ENCODE measurements at regions not wholly inside any gene's neighbourhood (a gene's known extent, or its start where the extent isn't known, plus 50 kb on each side); places are given as distances from the start of the nearest gene placed in this dataset.
"Not testable (repeated sequence)": the region's sequence is repeated elsewhere in the genome, so short reads cannot be mapped to it uniquely, and the experiment has no call there.

GRCh38 chr7:119916501-119916900, 356.5 kb upstream of the KCND2 start:
- DNase-seq (ENCODE audit: low spot score), result no peak
- FAIRE-seq, result no peak

- no peak for FAIRE-seq
- no peak for DNase-seq (ENCODE audit: low spot score)
These were observed 354.8 kb upstream of the KCND2 start for GRCh38 chr7:119918185-119918584.

- DNase-seq (ENCODE audit: low spot score) (no peak), FAIRE-seq (no peak)
These were observed 353.0 kb upstream of the KCND2 start for GRCh38 chr7:119919986-119920385.

GRCh38 chr7:119925581-119926289, 347.2 kb upstream of the KCND2 start:
- no peak for DNase-seq (ENCODE audit: low spot score)
- no peak for FAIRE-seq

GRCh38 chr7:119929891-119930290, 343.1 kb upstream of the KCND2 start:
- DNase-seq (ENCODE audit: low spot score) (no peak), FAIRE-seq (no peak)

GRCh38 chr7:119931230-119931824, 341.6 kb upstream of the KCND2 start:
- DNase-seq (ENCODE audit: low spot score), result no peak
- FAIRE-seq, result no peak

- no peak for FAIRE-seq
- DNase-seq (ENCODE audit: low spot score), result peak; percentile 1
These were observed 337.5 kb upstream of the KCND2 start for GRCh38 chr7:119935418-119936025.

- DNase-seq (ENCODE audit: low spot score), result no peak
- FAIRE-seq, result no peak
These were observed 336.1 kb upstream of the KCND2 start for GRCh38 chr7:119936836-119937235.

GRCh38 chr7:119937745-119938144, 335.2 kb upstream of the KCND2 start:
- FAIRE-seq, result no peak
- DNase-seq (ENCODE audit: low spot score), result no peak

GRCh38 chr7:119943942-119944600, 328.9 kb upstream of the KCND2 start:
- DNase-seq (ENCODE audit: low spot score) (no peak), FAIRE-seq (no peak)

GRCh38 chr7:119944601-119944972, 328.4 kb upstream of the KCND2 start:
- no peak for DNase-seq (ENCODE audit: low spot score)
- FAIRE-seq, result no peak

GRCh38 chr7:119945822-119946221, 327.2 kb upstream of the KCND2 start:
- FAIRE-seq, result no peak

GRCh38 chr7:119949053-119949452, 323.9 kb upstream of the KCND2 start:
- FAIRE-seq (no peak), DNase-seq (ENCODE audit: low spot score) (no peak)

More at GRCh38 chr7:119945822-119946221, 327.2 kb upstream of the KCND2 start:
- DNase-seq (ENCODE audit: low spot score), result no peak

- FAIRE-seq; DNase-seq (ENCODE audit: low spot score): not testable (repeated sequence)
These were observed 322.5 kb upstream of the KCND2 start for GRCh38 chr7:119950390-119951041.

GRCh38 chr7:119951614-119952013, 321.4 kb upstream of the KCND2 start:
- not testable (repeated sequence) for DNase-seq (ENCODE audit: low spot score); FAIRE-seq

GRCh38 chr7:119957335-119957734, 315.6 kb upstream of the KCND2 start:
- FAIRE-seq, result no peak

GRCh38 chr7:119959811-119960210, 313.2 kb upstream of the KCND2 start:
- FAIRE-seq, result no peak
- DNase-seq (ENCODE audit: low spot score), result no peak

More at GRCh38 chr7:119957335-119957734, 315.6 kb upstream of the KCND2 start:
- DNase-seq (ENCODE audit: low spot score), result no peak

GRCh38 chr7:119963654-119964053, 309.3 kb upstream of the KCND2 start:
- DNase-seq (ENCODE audit: low spot score) (no peak), FAIRE-seq (no peak)

- no peak for DNase-seq (ENCODE audit: low spot score)
- FAIRE-seq, result no peak
These were observed 308.9 kb upstream of the KCND2 start for GRCh38 chr7:119964065-119964464.

- DNase-seq (ENCODE audit: low spot score) (no peak), FAIRE-seq (no peak)
These were observed 308.0 kb upstream of the KCND2 start for GRCh38 chr7:119964788-119965542.

GRCh38 chr7:119967221-119967620, 305.8 kb upstream of the KCND2 start:
- DNase-seq (ENCODE audit: low spot score), result no peak
- FAIRE-seq, result no peak
